IMR-90 (cell line): ENCODE measurements at regions not wholly inside any gene's neighbourhood (a gene's known extent, or its start where the extent isn't known, plus 50 kb on each side); places are given as distances from the start of the nearest gene placed in this dataset.

Experiments
- ATAC-seq: fragments of 200-7000 bp; cut with Tn5 transposase; 2 replicates; pipeline ENCODE4 v1.9.1; 2020; ENCODE audit warnings: low read depth, mild to moderate bottlenecking, moderate library complexity
- BruUV-seq: library from RNA; stranded (reverse); fragments of 400-500 nt; replicated peaks from 2 replicates; lab custom pipeline; 2021; lab: Mats Ljungman, UMichigan
- CTCF ChIA-PET: fragments of 300-600 bp; formaldehyde crosslinking; extraction: SDS; loops from one replicate; lab custom pipeline; 2021; ENCODE audit warnings: antibody characterized with exemption; lab: Yijun Ruan, JAX
- POLR2A ChIA-PET: fragments of 300-600 bp; sonication (Branson Sonifier 250); formaldehyde crosslinking; loops from one replicate; lab custom pipeline; 2022; ENCODE audit warnings: antibody characterized with exemption; ENCODE audit not compliant: unreplicated experiment; lab: Charles Lee
- DNase-seq: peaks from one replicate; pipeline ENCODE4 v3.0.0; 2013
- H2AFZ ChIP-seq: replicated peaks from 2 replicates; pipeline ENCODE3; 2013; ENCODE audit warnings: low read length, mild to moderate bottlenecking; ENCODE audit not compliant: poor library complexity
- H2AK5ac ChIP-seq: 2 replicates; pipeline ENCODE4 v1.6.1; 2013; ENCODE audit warnings: low read depth, low read length, inconsistent platforms
- H2AK9ac ChIP-seq: replicated peaks from 2 replicates; pipeline ENCODE3; 2013; ENCODE audit warnings: mild to moderate bottlenecking, low read depth, low read length, moderate library complexity; ENCODE audit not compliant: poor library complexity
- H2BK120ac ChIP-seq: 2 replicates; pipeline ENCODE4 v1.6.1; 2013; ENCODE audit warnings: low read depth, low read length, inconsistent platforms
- H2BK15ac ChIP-seq: 3 replicates; pipeline ENCODE4 v1.6.1; 2013; ENCODE audit warnings: low read depth, low read length, inconsistent platforms
- H2BK20ac ChIP-seq: 2 replicates; pipeline ENCODE4 v1.6.1; 2013; ENCODE audit warnings: low read depth, mild to moderate bottlenecking, inconsistent platforms, low read length, moderate library complexity
- H2BK5ac ChIP-seq: 2 replicates; pipeline ENCODE4 v1.6.1; 2013; ENCODE audit warnings: mild to moderate bottlenecking, low read depth, low read length, inconsistent platforms; ENCODE audit not compliant: poor library complexity, severe bottlenecking
- H3K14ac ChIP-seq: replicated peaks from 2 replicates; pipeline ENCODE4 v1.6.1; 2013; ENCODE audit warnings: low read depth, low read length, inconsistent platforms
- H3K18ac ChIP-seq: 2 replicates; pipeline ENCODE4 v1.6.1; 2013; ENCODE audit warnings: low read depth, low read length, control low read depth
- H3K23ac ChIP-seq: 2 replicates; pipeline ENCODE4 v1.6.1; 2013; ENCODE audit warnings: low read depth, low read length, inconsistent platforms
- H3K27ac ChIP-seq: 2 replicates; pipeline ENCODE4 v1.5.1; 2013; ENCODE audit warnings: mild to moderate bottlenecking, control low read depth, low read length; ENCODE audit not compliant: insufficient read depth
- H3K27me3 ChIP-seq: 2 replicates; pipeline ENCODE4 v1.6.1; 2013; ENCODE audit warnings: low read length; ENCODE audit not compliant: control insufficient read depth, insufficient read depth
- H3K36me3 ChIP-seq: 2 replicates; pipeline ENCODE4 v1.6.1; 2013; ENCODE audit warnings: low read length, mixed read lengths; ENCODE audit not compliant: control insufficient read depth, insufficient read depth
- H3K4ac ChIP-seq: 2 replicates; pipeline ENCODE4 v1.6.1; 2013; ENCODE audit warnings: low read depth, low read length, inconsistent platforms
- H3K4me1 ChIP-seq: 2 replicates; pipeline ENCODE4 v1.6.1; 2013; ENCODE audit warnings: low read length, mixed read lengths; ENCODE audit not compliant: control insufficient read depth, insufficient read depth
- H3K4me2 ChIP-seq: 2 replicates; pipeline ENCODE4 v1.6.1; 2013; ENCODE audit warnings: low read depth, mild to moderate bottlenecking, control low read depth, low read length, moderate library complexity
- H3K4me3 ChIP-seq: 2 replicates; pipeline ENCODE4 v1.5.1; 2013; ENCODE audit warnings: low read depth, mild to moderate bottlenecking, control low read depth, low read length, moderate library complexity; ENCODE audit not compliant: insufficient read depth
- H3K56ac ChIP-seq: 2 replicates; pipeline ENCODE4 v1.6.1; 2013; ENCODE audit warnings: low read length, inconsistent platforms; ENCODE audit not compliant: insufficient read depth; ENCODE audit errors: extremely low read depth
- H3K79me1 ChIP-seq, 2 experiments: 2 replicates each; pipeline ENCODE4 v1.6.1; 2013; ENCODE audit warnings: low read length in 2 of 2, inconsistent platforms in 1 of 2, low read depth in 1 of 2
- H3K9ac ChIP-seq: 2 replicates; pipeline ENCODE4 v1.6.1; 2013; ENCODE audit warnings: low read depth, low read length, control low read depth
- H3K9me1 ChIP-seq: 2 replicates; pipeline ENCODE4 v1.6.1; 2013; ENCODE audit warnings: low read length, inconsistent platforms; ENCODE audit not compliant: insufficient read depth
- H3K9me3 ChIP-seq: 2 replicates; pipeline ENCODE4 v1.6.1; 2013; ENCODE audit warnings: low read length; ENCODE audit not compliant: control insufficient read depth, insufficient read depth
- H4K20me1 ChIP-seq: 2 replicates; pipeline ENCODE4 v1.6.1; 2013; ENCODE audit warnings: low read length, inconsistent platforms; ENCODE audit not compliant: insufficient read depth
- H4K5ac ChIP-seq: 2 replicates; pipeline ENCODE4 v1.6.1; 2013; ENCODE audit warnings: mild to moderate bottlenecking, low read depth, low read length, control low read depth
- H4K8ac ChIP-seq, 2 experiments: 2 replicates each; pipeline ENCODE4 v1.6.1; 2013; ENCODE audit warnings: low read depth in 2 of 2, low read length in 2 of 2, control low read depth in 1 of 2, inconsistent platforms in 1 of 2
- H4K91ac ChIP-seq: 2 replicates; pipeline ENCODE4 v1.6.1; 2013; ENCODE audit warnings: low read depth, low read length, inconsistent platforms; ENCODE audit not compliant: insufficient read depth
- BHLHE40 ChIP-seq: fragments of 150-350 bp; IDR thresholded peaks from 2 replicates; pipeline ENCODE4 v1.6.1; 2016; ENCODE audit warnings: mild to moderate bottlenecking, low read depth, low read length
- CEBPB ChIP-seq: IDR thresholded peaks from 2 replicates; pipeline ENCODE4 v1.6.1; 2012; ENCODE audit warnings: low read depth, low read length, improper control_type of control experiment
- CHD1 ChIP-seq: IDR thresholded peaks from 2 replicates; pipeline ENCODE4 v1.6.1; 2012; ENCODE audit warnings: low read depth, low read length, improper control_type of control experiment
- FOS ChIP-seq: fragments of 150-350 bp; IDR thresholded peaks from 2 replicates; pipeline ENCODE4 v1.6.1; 2016; ENCODE audit warnings: low read depth, low read length
- MAFK ChIP-seq: IDR thresholded peaks from 2 replicates; pipeline ENCODE4 v1.6.1; 2012; ENCODE audit warnings: low read depth, low read length, improper control_type of control experiment
- MAZ ChIP-seq: IDR thresholded peaks from 2 replicates; pipeline ENCODE4 v1.6.1; 2012; ENCODE audit warnings: low read depth, mild to moderate bottlenecking, low read length, improper control_type of control experiment, moderate library complexity, borderline replicate concordance
- MXI1 ChIP-seq: IDR thresholded peaks from 2 replicates; pipeline ENCODE4 v1.6.1; 2012; ENCODE audit warnings: low read depth, mild to moderate bottlenecking, low read length, moderate library complexity, borderline replicate concordance
- NFE2L2 ChIP-seq: fragments of 150-350 bp; IDR thresholded peaks from 2 replicates; pipeline ENCODE4 v1.6.1; 2016; ENCODE audit warnings: low read depth, mild to moderate bottlenecking, low read length
- POLR2A ChIP-seq: IDR thresholded peaks from 2 replicates; pipeline ENCODE4 v1.6.1; 2012; ENCODE audit warnings: mild to moderate bottlenecking, low read depth, low read length
- RAD21 ChIP-seq: IDR thresholded peaks from 2 replicates; pipeline ENCODE4 v1.6.1; 2012; ENCODE audit warnings: low read length, improper control_type of control experiment
- RCOR1 ChIP-seq: IDR thresholded peaks from 2 replicates; pipeline ENCODE4 v1.6.1; 2012; ENCODE audit warnings: mild to moderate bottlenecking, low read length, improper control_type of control experiment; ENCODE audit not compliant: insufficient replicate concordance
- RFX5 ChIP-seq: IDR thresholded peaks from 2 replicates; pipeline ENCODE4 v1.8.0; 2012; ENCODE audit warnings: low read depth, mild to moderate bottlenecking, low read length, moderate library complexity
- SMC3 ChIP-seq: fragments of 150-350 bp; IDR thresholded peaks from 2 replicates; pipeline ENCODE4 v1.6.1; 2016; ENCODE audit warnings: low read depth, mild to moderate bottlenecking, antibody characterized with exemption, low read length, moderate library complexity
- whole genome bisulfite sequencing, 2 experiments: methylation state at CpG; one replicate each; pipeline versions ENCODE4 v1.1.5 to v1.1.7; 2013; ENCODE audit warnings: missing lambda C conversion rate in 2 of 2; ENCODE audit not compliant: insufficient read length in 1 of 2; ENCODE audit errors: extremely low coverage in 2 of 2; 5-methylcytosine and 5-hydroxymethylcytosine counted together
- dilution Hi-C: fragments of 300-500 bp; cut with HindIII; formaldehyde crosslinking; loops from one replicate; pipeline ENCODE4 v1.14.3; 2018; ENCODE audit warnings: low sequenced_read_pairs; ENCODE audit not compliant: unreplicated experiment
- in situ Hi-C: fragments of 300-500 bp; cut with MboI; formaldehyde crosslinking; loops from 3 replicates; pipeline ENCODE4 v1.14.3; 2019; ENCODE audit warnings: low sequenced_read_pairs, inconsistent platforms, mixed read lengths
- intact Hi-C: fragments of 100-400 bp; cut with micrococcal nuclease; formaldehyde crosslinking; loops from 2 replicates; pipeline ENCODE4 v1.10.0; 2022
- TF ChIP-seq, protein P1 (sequence below): fragments of 150-350 bp; IDR thresholded peaks from 2 replicates; pipeline ENCODE4 v1.6.1; 2016; ENCODE audit warnings: low read depth, mild to moderate bottlenecking, low read length, moderate library complexity, borderline replicate concordance
- TF ChIP-seq, protein P2 (sequence below): conservative IDR thresholded peaks from 2 replicates; pipeline ENCODE4 v1.5.1; 2012; ENCODE audit warnings: mild to moderate bottlenecking, low read depth, low read length, improper control_type of control experiment
- TF ChIP-seq, protein P3 (sequence below): fragments of 150-350 bp; IDR thresholded peaks from 2 replicates; pipeline ENCODE4 v1.6.1; 2017; ENCODE audit warnings: mild to moderate bottlenecking, antibody characterized with exemption, low read length, low read depth

DNA sequence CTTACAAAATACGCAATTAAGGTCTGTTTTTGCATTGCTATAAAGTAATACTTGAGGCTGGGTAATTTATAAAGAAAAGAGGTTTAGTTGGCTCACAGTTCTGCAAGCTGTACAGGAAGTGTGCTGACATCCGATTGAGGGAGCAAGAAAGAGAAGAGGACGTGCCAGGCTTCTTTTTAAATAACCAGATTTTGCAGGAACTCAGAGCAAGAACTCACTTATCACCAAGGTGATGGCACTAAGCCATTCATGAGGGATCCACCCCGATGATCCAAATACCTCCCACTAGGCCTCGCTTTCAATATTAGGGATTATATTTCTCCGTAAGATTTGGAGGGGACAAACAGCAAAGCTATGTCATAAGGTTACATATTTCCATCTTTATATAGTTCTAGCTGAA is 456.7 kb downstream of the GLUD2 start:
- Histone ChIP-seq H3K4me3 (no peak overlapping the region), H3K79me1 (no peaks in the 10 kb centered on the region), H2BK20ac (no peak overlapping the region), H2BK15ac (no peak overlapping the region), H3K27me3 (no peaks in the 10 kb centered on the region), H2AK9ac (no peak overlapping the region), H3K9me1 (no peaks in the 10 kb centered on the region), H4K5ac (no peak overlapping the region), H3K4ac (no peak overlapping the region), H3K56ac (no peak overlapping the region), H2AFZ (no peak overlapping the region), H4K8ac (no peak overlapping the region), H4K20me1 (no peaks in the 10 kb centered on the region), H3K9me3 (no peaks in the 10 kb centered on the region), H3K4me1 (no peaks in the 10 kb centered on the region), H3K36me3 (no peaks in the 10 kb centered on the region), H3K9ac (no peak overlapping the region), H3K23ac (no peak overlapping the region), H2BK5ac (no peak overlapping the region), H3K4me2 (no peak overlapping the region), H2AK5ac (no peak overlapping the region), H3K18ac (no peak overlapping the region), H4K91ac (no peak overlapping the region), H3K27ac (no peak overlapping the region), H2BK120ac (no peak overlapping the region), H3K14ac (no peak overlapping the region)
- CTCF ChIA-PET, result interaction anchor here (0.6 kb wide), 1 partner anchor 14 kb away, joined by 3 read pairs; no protein-coding TSS in a partner anchor
- intact Hi-C loops (no loop called here), in situ Hi-C loops (no loop called here), dilution Hi-C loops (no loop called here)
- POLR2A ChIA-PET, result no interaction called here
- TF ChIP-seq RCOR1 (no peak), CHD1 (no peak), MAFK (no peak), NFE2L2 (no peak), RAD21 (no peak), RFX5 (no peak), MXI1 (no peak), MAZ (no peak), BHLHE40 (no peak), FOS (no peak), CEBPB (no peak), POLR2A (no peak), SMC3 (no peak)
- TF ChIP-seq, protein P1, sequence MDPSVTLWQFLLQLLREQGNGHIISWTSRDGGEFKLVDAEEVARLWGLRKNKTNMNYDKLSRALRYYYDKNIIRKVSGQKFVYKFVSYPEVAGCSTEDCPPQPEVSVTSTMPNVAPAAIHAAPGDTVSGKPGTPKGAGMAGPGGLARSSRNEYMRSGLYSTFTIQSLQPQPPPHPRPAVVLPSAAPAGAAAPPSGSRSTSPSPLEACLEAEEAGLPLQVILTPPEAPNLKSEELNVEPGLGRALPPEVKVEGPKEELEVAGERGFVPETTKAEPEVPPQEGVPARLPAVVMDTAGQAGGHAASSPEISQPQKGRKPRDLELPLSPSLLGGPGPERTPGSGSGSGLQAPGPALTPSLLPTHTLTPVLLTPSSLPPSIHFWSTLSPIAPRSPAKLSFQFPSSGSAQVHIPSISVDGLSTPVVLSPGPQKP, result no peak
- TF ChIP-seq, protein P2, sequence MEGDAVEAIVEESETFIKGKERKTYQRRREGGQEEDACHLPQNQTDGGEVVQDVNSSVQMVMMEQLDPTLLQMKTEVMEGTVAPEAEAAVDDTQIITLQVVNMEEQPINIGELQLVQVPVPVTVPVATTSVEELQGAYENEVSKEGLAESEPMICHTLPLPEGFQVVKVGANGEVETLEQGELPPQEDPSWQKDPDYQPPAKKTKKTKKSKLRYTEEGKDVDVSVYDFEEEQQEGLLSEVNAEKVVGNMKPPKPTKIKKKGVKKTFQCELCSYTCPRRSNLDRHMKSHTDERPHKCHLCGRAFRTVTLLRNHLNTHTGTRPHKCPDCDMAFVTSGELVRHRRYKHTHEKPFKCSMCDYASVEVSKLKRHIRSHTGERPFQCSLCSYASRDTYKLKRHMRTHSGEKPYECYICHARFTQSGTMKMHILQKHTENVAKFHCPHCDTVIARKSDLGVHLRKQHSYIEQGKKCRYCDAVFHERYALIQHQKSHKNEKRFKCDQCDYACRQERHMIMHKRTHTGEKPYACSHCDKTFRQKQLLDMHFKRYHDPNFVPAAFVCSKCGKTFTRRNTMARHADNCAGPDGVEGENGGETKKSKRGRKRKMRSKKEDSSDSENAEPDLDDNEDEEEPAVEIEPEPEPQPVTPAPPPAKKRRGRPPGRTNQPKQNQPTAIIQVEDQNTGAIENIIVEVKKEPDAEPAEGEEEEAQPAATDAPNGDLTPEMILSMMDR, result no peak
- TF ChIP-seq, protein P3, sequence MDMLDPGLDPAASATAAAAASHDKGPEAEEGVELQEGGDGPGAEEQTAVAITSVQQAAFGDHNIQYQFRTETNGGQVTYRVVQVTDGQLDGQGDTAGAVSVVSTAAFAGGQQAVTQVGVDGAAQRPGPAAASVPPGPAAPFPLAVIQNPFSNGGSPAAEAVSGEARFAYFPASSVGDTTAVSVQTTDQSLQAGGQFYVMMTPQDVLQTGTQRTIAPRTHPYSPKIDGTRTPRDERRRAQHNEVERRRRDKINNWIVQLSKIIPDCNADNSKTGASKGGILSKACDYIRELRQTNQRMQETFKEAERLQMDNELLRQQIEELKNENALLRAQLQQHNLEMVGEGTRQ, result no peak
- no peak for ATAC-seq
- DNase-seq, result no peak
- no TSS peak for BruUV-seq
- WGBS, 2 experiments, result no CpG with 5 or more reads among the region's 6 CpGs
